HepG2 (cell line): ENCODE measurements at regions not wholly inside any gene's neighbourhood (a gene's known extent, or its start where the extent isn't known, plus 50 kb on each side); places are given as distances from the start of the nearest gene placed in this dataset.

Source experiments
- CREB1 ChIP-seq, 2 experiments: fragments of 450-650 bp in 1 of 2; IDR thresholded peaks; 2 replicates each; pipeline ENCODE4 v1.6.1; 2016 to 2017; ENCODE audit warnings: control low read depth in 1 of 2, mild to moderate bottlenecking in 1 of 2, missing compliant biosample characterization in 1 of 2, missing genetic modification characterization in 1 of 2
- EP300 ChIP-seq, 3 experiments: sonication (generic) in 1 of 3; formaldehyde crosslinking in 1 of 3; IDR thresholded peaks; 2 replicates each; pipeline versions ENCODE4 v1.5.1 to v1.6.1; 2011 to 2020; ENCODE audit warnings: low read depth in 2 of 3, low read length in 2 of 3, borderline replicate concordance in 1 of 3, improper control_type of control experiment in 1 of 3, mild to moderate bottlenecking in 1 of 3, missing genetic modification reagents in 1 of 3, moderate library complexity in 1 of 3
- EZH2 ChIP-seq: conservative IDR thresholded peaks from 2 replicates; pipeline ENCODE4 v1.6.1; 2012; ENCODE audit warnings: mild to moderate bottlenecking, low read depth, low read length, moderate library complexity
- SALL1 ChIP-seq: sonication (generic); formaldehyde crosslinking; IDR thresholded peaks from 2 replicates; pipeline ENCODE4 v1.8.0; 2022; ENCODE audit warnings: mild to moderate bottlenecking, missing genetic modification reagents
- TF ChIP-seq, protein P1 (sequence below): sonication (generic); formaldehyde crosslinking; conservative IDR thresholded peaks from 2 replicates; pipeline ENCODE4 v1.4.0; 2020; ENCODE audit warnings: missing genetic modification reagents

DNA sequence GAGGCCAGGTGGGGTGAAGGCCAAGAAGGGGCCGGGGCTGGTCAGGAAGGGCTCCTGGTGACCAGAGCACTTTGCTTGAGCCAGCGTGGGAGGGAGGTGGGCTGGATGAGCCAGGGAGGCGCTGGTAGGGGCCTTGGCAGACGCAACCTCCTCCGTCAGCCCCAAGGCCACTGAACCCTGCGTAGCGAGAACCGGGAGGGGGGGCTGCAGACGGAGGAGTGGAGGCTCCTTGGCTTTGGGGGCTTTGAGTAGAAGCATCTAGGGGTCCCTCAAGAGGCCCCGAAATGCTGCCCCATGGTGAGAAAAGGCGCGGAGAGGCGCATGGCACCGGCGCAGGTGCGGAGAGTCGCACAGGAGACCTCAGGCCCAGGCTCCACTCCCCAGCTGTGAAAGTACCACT is 1888.0 kb upstream of the CDH9 start:
- TF ChIP-seq EZH2, result no peak
- TF ChIP-seq SALL1 (CRISPR knock-in tag), result no peak
- no peak for TF ChIP-seq EP300 (IDR thresholded peaks at IDR 0.05; ENCODE audit: low read depth in 2 of 2, low read length in 2 of 2)
- no peak for TF ChIP-seq EP300 (CRISPR knock-in tag; IDR thresholded peaks at IDR 0.05; ENCODE audit: borderline replicate concordance)
- TF ChIP-seq CREB1 (IDR thresholded peaks at IDR 0.05), result no peak
- TF ChIP-seq CREB1 (CRISPR knock-in tag; IDR thresholded peaks at IDR 0.05), result no peak
- TF ChIP-seq, protein P1, sequence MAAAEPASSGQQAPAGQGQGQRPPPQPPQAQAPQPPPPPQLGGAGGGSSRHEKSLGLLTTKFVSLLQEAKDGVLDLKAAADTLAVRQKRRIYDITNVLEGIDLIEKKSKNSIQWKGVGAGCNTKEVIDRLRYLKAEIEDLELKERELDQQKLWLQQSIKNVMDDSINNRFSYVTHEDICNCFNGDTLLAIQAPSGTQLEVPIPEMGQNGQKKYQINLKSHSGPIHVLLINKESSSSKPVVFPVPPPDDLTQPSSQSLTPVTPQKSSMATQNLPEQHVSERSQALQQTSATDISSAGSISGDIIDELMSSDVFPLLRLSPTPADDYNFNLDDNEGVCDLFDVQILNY (CRISPR knock-in tag), result no peak
